Tibial nerve (tissue), 4 donors: ENCODE measurements at regions not wholly inside any gene's neighbourhood (a gene's known extent, or its start where the extent isn't known, plus 50 kb on each side); places are given as distances from the start of the nearest gene placed in this dataset.

Source experiments
- EP300 ChIP-seq, 2 donors: sonication (generic); formaldehyde crosslinking; IDR thresholded peaks; one replicate each; pipeline ENCODE4 v1.6.1; 2017; ENCODE audit warnings: antibody characterized with exemption in 2 of 2, mild to moderate bottlenecking in 1 of 2
- POLR2A ChIP-seq, 2 donors: fragments of 450-650 bp; IDR thresholded peaks; one replicate each; pipeline ENCODE4 v1.6.1; 2017; ENCODE audit warnings: antibody characterized with exemption in 2 of 2, mild to moderate bottlenecking in 2 of 2, moderate library complexity in 2 of 2
- TF ChIP-seq, protein P1 (sequence below), 5 experiments: fragments of 200-600 bp in 3 of 5; fragments of 450-650 bp in 2 of 5; sonication (generic) in 3 of 5; IDR thresholded peaks; one replicate each; pipeline ENCODE4 v1.5.1; 2016 to 2019; ENCODE audit warnings: antibody characterized with exemption in 5 of 5, mild to moderate bottlenecking in 3 of 5, moderate library complexity in 2 of 5

DNA sequence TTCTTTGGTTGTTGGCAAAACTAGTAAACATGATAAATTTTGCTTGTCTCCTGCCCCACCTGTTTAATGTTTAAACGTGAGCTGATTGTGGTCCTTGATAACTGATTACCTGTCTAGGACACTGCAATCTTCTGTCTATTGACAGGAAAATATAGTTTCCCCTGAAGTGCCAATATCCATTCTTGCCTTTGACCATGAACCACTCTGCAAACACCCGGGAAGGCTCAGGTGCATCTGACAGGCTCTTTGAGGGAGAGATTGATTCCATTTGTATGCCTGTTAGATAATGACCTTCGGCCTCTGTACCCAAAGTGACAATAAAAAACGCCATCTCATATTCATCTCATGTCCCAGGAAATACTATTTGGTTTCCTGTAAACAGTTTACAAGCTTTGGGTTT lies 453.0 kb downstream of the CENPC start:
- TF ChIP-seq, protein P1, sequence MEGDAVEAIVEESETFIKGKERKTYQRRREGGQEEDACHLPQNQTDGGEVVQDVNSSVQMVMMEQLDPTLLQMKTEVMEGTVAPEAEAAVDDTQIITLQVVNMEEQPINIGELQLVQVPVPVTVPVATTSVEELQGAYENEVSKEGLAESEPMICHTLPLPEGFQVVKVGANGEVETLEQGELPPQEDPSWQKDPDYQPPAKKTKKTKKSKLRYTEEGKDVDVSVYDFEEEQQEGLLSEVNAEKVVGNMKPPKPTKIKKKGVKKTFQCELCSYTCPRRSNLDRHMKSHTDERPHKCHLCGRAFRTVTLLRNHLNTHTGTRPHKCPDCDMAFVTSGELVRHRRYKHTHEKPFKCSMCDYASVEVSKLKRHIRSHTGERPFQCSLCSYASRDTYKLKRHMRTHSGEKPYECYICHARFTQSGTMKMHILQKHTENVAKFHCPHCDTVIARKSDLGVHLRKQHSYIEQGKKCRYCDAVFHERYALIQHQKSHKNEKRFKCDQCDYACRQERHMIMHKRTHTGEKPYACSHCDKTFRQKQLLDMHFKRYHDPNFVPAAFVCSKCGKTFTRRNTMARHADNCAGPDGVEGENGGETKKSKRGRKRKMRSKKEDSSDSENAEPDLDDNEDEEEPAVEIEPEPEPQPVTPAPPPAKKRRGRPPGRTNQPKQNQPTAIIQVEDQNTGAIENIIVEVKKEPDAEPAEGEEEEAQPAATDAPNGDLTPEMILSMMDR (IDR thresholded peaks at IDR 0.05), result no peak
- TF ChIP-seq EP300 (IDR thresholded peaks at IDR 0.05), result no peak
- TF ChIP-seq POLR2A (IDR thresholded peaks at IDR 0.05), result no peak
